Adrenal gland (tissue), 9 donors: ENCODE measurements at regions not wholly inside any gene's neighbourhood (a gene's known extent, or its start where the extent isn't known, plus 50 kb on each side); places are given as distances from the start of the nearest gene placed in this dataset.

Experiments used
- DNase-seq, 7 donors: peaks; one replicate each; pipeline ENCODE4 v3.0.0-alpha.2; 2019 to 2020
- H3K27ac ChIP-seq, 5 donors: fragments of 200-600 bp; sonication (generic) in 4 of 5; 1 replicate in 3 of 5; 2 replicates in 2 of 5; pipeline versions ENCODE4 v1.5.1 to v1.8.0; 2016 to 2020; ENCODE audit warnings: mild to moderate bottlenecking in 1 of 5
- H3K27me3 ChIP-seq: fragments of 200-600 bp; 2 replicates; pipeline ENCODE4 v1.8.0; 2021
- H3K36me3 ChIP-seq, 2 donors: fragments of 200-600 bp; replicated peaks in 1 of 2; 1 replicate in 1 of 2; 2 replicates in 1 of 2; pipeline versions ENCODE4 v1.5.1 to v1.8.0; 2018 to 2022
- H3K4me1 ChIP-seq, 2 donors: fragments of 200-600 bp; replicated peaks in 1 of 2; 1 replicate in 1 of 2; 2 replicates in 1 of 2; pipeline versions ENCODE4 v1.5.1 to v1.8.0; 2018 to 2021
- H3K4me3 ChIP-seq, 4 donors: fragments of 200-600 bp; sonication (generic) in 3 of 4; one replicate each; pipeline ENCODE4 v1.5.1; 2016 to 2018
- H3K9me3 ChIP-seq, 3 donors: fragments of 200-600 bp; sonication (generic) in 1 of 3; replicated peaks in 1 of 3; 1 replicate in 2 of 3; 2 replicates in 1 of 3; pipeline versions ENCODE4 v1.5.1 to v1.8.0; 2016 to 2021
- POLR2A ChIP-seq, 2 donors: fragments of 450-650 bp; IDR thresholded peaks; one replicate each; pipeline ENCODE4 v1.6.1; 2017; ENCODE audit warnings: antibody characterized with exemption in 2 of 2, mild to moderate bottlenecking in 2 of 2, moderate library complexity in 1 of 2
- WGBS, 4 donors: extraction: QIAGEN DNeasy Blood & Tissue Kit in 2 of 4; methylation state at CpG; one replicate each; pipeline versions ENCODE4 v1.1.5 to v1.1.7; 2013 to 2017; 5-methylcytosine and 5-hydroxymethylcytosine counted together
- intact Hi-C, 2 donors: fragments of 100-400 bp; cut with DNase I; formaldehyde crosslinking; loops; one replicate each; pipeline versions ENCODE4 v1.14.1 to v1.15.0; 2022 to 2023
- TF ChIP-seq, protein P1 (sequence below), 6 experiments: fragments of 450-650 bp in 4 of 6; fragments of 200-600 bp in 2 of 6; sonication (generic) in 1 of 6; IDR thresholded peaks; 1 replicate in 5 of 6; 2 replicates in 1 of 6; pipeline versions ENCODE4 v1.5.1 to v1.8.0; 2016 to 2021; ENCODE audit warnings: antibody characterized with exemption in 6 of 6, mild to moderate bottlenecking in 2 of 6, moderate library complexity in 1 of 6
- donor health status: healthy with polysubstance abuse.
- donor health status: Bipolar disorder and iron deficiency.
- donor health status: DM: yes; HTN: yes; CAD: no.
- donor health status: DM: no; HTN: no; CAD: no.
- donor health status: DM: no; HTN: no; CAD: no.

DNA sequence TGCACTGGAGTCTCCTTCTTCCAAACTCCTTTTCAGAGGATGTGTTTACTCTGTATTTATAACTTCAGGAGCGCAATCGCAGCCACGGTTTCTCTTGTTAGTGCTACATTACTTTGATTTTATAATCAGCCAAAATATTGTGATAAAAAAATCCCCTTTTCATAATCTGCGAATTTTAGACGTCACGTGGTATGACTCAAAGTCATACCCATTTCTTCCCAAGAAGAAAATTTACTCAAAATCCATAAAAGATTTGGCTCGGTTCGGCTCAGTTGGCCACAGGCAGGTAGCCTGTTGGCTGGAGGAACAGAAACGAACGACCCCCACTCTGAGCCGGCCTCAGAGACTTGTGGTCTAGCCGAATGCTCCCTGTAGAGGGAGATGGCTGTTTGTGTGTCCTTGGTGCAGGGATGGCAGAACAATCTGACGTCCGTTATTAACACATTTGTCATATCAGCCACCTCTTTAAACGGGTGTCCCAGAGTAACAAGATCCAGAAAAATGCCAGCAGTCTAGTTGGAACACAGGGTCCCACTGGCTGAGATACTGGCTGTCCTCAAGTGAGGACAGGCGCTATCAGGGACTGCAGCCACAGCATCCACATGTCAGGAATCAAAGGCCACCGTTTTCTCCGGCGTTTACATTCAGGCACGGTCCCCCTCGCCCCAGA is 247.6 kb downstream of the DLL1 start:
- intact Hi-C loops, result no loop called here
- Histone ChIP-seq H3K9me3 (no peaks in the 10 kb centered on the region), H3K4me1 (no peaks in the 10 kb centered on the region), H3K27ac (no peak overlapping the region), H3K4me3 (no peak overlapping the region), H3K27me3 (no peaks in the 10 kb centered on the region), H3K36me3 (no peaks in the 10 kb centered on the region)
- TF ChIP-seq POLR2A (IDR thresholded peaks at IDR 0.05), result no peak
- TF ChIP-seq, protein P1, sequence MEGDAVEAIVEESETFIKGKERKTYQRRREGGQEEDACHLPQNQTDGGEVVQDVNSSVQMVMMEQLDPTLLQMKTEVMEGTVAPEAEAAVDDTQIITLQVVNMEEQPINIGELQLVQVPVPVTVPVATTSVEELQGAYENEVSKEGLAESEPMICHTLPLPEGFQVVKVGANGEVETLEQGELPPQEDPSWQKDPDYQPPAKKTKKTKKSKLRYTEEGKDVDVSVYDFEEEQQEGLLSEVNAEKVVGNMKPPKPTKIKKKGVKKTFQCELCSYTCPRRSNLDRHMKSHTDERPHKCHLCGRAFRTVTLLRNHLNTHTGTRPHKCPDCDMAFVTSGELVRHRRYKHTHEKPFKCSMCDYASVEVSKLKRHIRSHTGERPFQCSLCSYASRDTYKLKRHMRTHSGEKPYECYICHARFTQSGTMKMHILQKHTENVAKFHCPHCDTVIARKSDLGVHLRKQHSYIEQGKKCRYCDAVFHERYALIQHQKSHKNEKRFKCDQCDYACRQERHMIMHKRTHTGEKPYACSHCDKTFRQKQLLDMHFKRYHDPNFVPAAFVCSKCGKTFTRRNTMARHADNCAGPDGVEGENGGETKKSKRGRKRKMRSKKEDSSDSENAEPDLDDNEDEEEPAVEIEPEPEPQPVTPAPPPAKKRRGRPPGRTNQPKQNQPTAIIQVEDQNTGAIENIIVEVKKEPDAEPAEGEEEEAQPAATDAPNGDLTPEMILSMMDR (IDR thresholded peaks at IDR 0.05), result no peak
- WGBS, 4 donors, result 80 to 84% (median 82%) methylated on average over 21 of the region's 21 CpGs
- DNase-seq, result no peak

DNA sequence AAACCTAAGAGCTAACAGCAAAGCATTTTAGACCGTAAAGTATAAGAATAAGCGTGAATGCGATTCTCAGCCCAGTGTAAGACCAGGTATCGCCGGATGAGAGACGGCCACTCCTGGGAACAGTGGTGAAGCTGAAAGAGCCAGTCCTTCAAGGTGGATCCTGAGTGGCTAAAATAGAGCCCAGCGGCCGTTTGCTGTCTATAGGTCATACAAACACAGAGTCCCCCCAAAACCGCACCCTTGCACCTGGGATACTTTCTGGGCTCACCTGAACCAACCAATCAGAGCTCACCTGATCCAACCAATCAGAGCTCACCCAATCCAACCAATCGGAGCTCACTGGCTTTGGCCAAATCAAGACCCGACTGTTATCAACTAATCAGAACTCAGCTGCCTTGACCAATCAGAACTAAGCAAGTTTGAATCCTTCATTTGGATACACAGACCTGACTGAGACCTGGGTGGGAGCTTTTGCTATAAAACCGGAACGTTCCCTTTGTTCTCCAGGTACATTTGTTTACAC is 248.2 kb downstream of the DLL1 start:
- no peak overlapping the region for H3K4me3 ChIP-seq
- DNase-seq, result no peak
- H3K27me3 ChIP-seq, result no peaks in the 10 kb centered on the region
- H3K4me1 ChIP-seq, result no peaks in the 10 kb centered on the region
- no peaks in the 10 kb centered on the region for H3K9me3 ChIP-seq
- no peak overlapping the region for H3K27ac ChIP-seq
- 91 to 96% (median 93%) methylated on average over 13 of the region's 13 CpGs for WGBS, 4 donors
- intact Hi-C loops, result no loop called here
- no peaks in the 10 kb centered on the region for H3K36me3 ChIP-seq
- TF ChIP-seq POLR2A (IDR thresholded peaks at IDR 0.05), result no peak
- TF ChIP-seq, protein P1 (IDR thresholded peaks at IDR 0.05), result no peak

DNA sequence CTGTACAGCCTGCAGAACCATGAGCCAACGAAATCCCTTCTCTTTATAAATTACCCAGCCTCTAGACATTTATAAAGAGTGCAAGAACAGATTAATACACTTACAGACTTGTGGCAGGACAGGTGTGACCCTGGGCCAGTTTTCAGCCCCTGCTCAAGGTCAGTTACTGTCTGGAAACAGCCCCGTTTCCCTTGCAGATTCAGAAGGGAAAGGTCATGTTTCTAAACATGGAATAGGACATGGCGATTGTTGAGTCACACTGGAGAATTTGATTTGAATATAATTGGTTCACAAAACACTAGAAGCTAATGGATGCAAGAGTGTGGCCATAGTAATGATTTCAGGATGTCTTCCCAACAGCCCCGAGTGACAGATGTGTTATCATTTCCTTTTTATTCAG is 248.8 kb downstream of the DLL1 start:
- TF ChIP-seq, protein P1 (IDR thresholded peaks at IDR 0.05), result no peak
- TF ChIP-seq POLR2A (IDR thresholded peaks at IDR 0.05), result no peak
- Histone ChIP-seq H3K36me3 (no peaks in the 10 kb centered on the region), H3K27me3 (no peaks in the 10 kb centered on the region), H3K9me3 (no peaks in the 10 kb centered on the region), H3K4me1 (no peaks in the 10 kb centered on the region), H3K4me3 (no peak overlapping the region), H3K27ac (no peak overlapping the region)
- 40 to 50% (median 41%) methylated on average over 4 of the region's 4 CpGs for WGBS, 4 donors
- intact Hi-C loops, result no loop called here
- no peak for DNase-seq

DNA sequence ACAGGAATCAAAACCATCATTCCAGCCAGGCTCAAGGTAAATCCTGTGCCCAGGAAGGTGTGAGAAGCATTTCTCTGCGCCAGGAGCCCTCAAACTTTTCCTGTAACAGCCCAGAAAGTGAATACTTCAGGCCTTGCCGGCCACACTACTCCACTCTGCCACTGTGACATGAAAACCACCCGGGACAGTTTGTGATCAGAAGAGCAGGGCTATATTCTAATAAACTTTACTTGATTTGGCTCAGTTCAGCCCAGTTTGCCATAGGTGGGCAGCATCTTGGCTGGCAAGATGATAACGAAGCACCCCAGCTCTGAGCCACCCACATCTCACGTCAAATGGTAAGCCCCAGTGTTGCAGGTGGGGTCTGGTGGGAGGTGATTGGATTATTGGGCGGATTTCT is 249.4 kb downstream of the DLL1 start:
- no peaks in the 10 kb centered on the region for H3K9me3 ChIP-seq
- no peaks in the 10 kb centered on the region for H3K27me3 ChIP-seq
- intact Hi-C loops, result no loop called here
- TF ChIP-seq, protein P1 (IDR thresholded peaks at IDR 0.05), result no peak
- no peak for TF ChIP-seq POLR2A (IDR thresholded peaks at IDR 0.05)
- no peaks in the 10 kb centered on the region for H3K36me3 ChIP-seq
- H3K4me1 ChIP-seq, result no peaks in the 10 kb centered on the region
- WGBS, 4 donors, result 83 to 91% (median 88%) methylated on average over 5 to 6 of the region's 6 CpGs
- DNase-seq, result no peak
- H3K27ac ChIP-seq, result no peak overlapping the region
- H3K4me3 ChIP-seq, result no peak overlapping the region
